ENCODE measurements at regions not wholly inside any gene's neighbourhood (a gene's known extent, or its start where the extent isn't known, plus 50 kb on each side); places are given as distances from the start of the nearest gene placed in this dataset.

GRCh38 chr3:153355559-153355958 is 193.5 kb downstream of the RAP2B start:
- no peaks in the 10 kb centered on the region for H3K79me2 ChIP-seq (ENCODE audit: insufficient read depth, low read depth, low read length)
- no peaks in the 10 kb centered on the region for H3K36me3 ChIP-seq (ENCODE audit: insufficient read depth, low read length)
- no peak overlapping the region for H2AFZ ChIP-seq (ENCODE audit: low read length)
- H3K4me2 ChIP-seq (ENCODE audit: low read length) = no peak overlapping the region
- no peak for TF ChIP-seq CTCF (conservative IDR thresholded peaks at IDR 0.05; ENCODE audit: low read length)
- TF ChIP-seq EZH2phosphoT487 (IDR thresholded peaks at IDR 0.05; ENCODE audit: borderline replicate concordance, low read depth, low read length) = no peak
- H3K4me3 ChIP-seq (ENCODE audit: low read depth, low read length, poor library complexity, severe bottlenecking) = no peak overlapping the region
- H3K9me3 ChIP-seq (ENCODE audit: low read length) = no peaks in the 10 kb centered on the region
- no peaks in the 10 kb centered on the region for H4K20me1 ChIP-seq (ENCODE audit: insufficient read depth, low read length)
- POLR2A ChIA-PET = no interaction called here
- no peak overlapping the region for H3K27ac ChIP-seq (ENCODE audit: low read depth, low read length, poor library complexity, severe bottlenecking)
- H3K9me2 ChIP-seq (ENCODE audit: insufficient read depth, low read length) = no peaks in the 10 kb centered on the region
- no peak for DNase-seq (ENCODE audit: low spot score)
- no TSS peak for BruUV-seq (replicated peaks)
- H3K4me1 ChIP-seq (ENCODE audit: insufficient read depth, low read length, poor library complexity, severe bottlenecking) = no peaks in the 10 kb centered on the region
- CTCF ChIA-PET (ENCODE audit: unreplicated experiment) = interaction anchor here (0.6 kb wide), 1 partner anchor 66 kb away, joined by 3 read pairs; no protein-coding TSS in a partner anchor
- intact Hi-C loops (cut with micrococcal nuclease; ENCODE audit: unreplicated experiment) = no loop called here

DNA sequence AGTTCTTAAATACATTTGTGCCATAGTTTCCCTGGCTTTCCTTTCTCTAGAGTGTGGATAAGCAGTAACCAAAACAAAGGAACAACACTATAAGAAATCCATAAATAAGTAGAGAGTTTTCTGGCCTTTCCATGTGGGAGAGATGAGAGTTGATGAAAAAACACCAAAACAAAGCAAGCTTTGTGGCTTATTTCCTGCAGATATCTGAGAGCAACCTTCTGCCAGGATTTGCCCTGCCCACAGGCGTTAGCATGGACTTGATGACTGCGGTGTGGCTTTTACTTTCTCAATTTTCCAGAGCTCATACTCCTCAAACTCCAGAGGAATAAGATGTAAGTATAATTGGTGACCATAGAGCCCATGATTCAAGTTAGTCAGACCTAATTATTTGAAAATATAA is 194.9 kb downstream of the RAP2B start:
- intact Hi-C loops (cut with micrococcal nuclease; ENCODE audit: unreplicated experiment) = no loop called here
- Histone ChIP-seq H3K4me2 (ENCODE audit: low read length) (no peak overlapping the region), H3K9me2 (ENCODE audit: insufficient read depth, low read length) (no peaks in the 10 kb centered on the region), H3K27ac (ENCODE audit: low read depth, low read length, poor library complexity, severe bottlenecking) (no peak overlapping the region), H3K4me3 (ENCODE audit: low read depth, low read length, poor library complexity, severe bottlenecking) (no peak overlapping the region), H3K4me1 (ENCODE audit: insufficient read depth, low read length, poor library complexity, severe bottlenecking) (no peaks in the 10 kb centered on the region), H3K36me3 (ENCODE audit: insufficient read depth, low read length) (no peaks in the 10 kb centered on the region), H4K20me1 (ENCODE audit: insufficient read depth, low read length) (no peaks in the 10 kb centered on the region), H2AFZ (ENCODE audit: low read length) (no peak overlapping the region), H3K79me2 (ENCODE audit: insufficient read depth, low read depth, low read length) (no peaks in the 10 kb centered on the region), H3K9me3 (ENCODE audit: low read length) (no peaks in the 10 kb centered on the region)
- no peak for TF ChIP-seq EZH2phosphoT487 (IDR thresholded peaks at IDR 0.05; ENCODE audit: borderline replicate concordance, low read depth, low read length)
- TF ChIP-seq CTCF (conservative IDR thresholded peaks at IDR 0.05; ENCODE audit: low read length) = no peak
- DNase-seq (ENCODE audit: low spot score) = no peak
- ChIA-PET CTCF (ENCODE audit: unreplicated experiment) (interaction anchor here (0.6 kb wide), 1 partner anchor 78 kb away, joined by 3 read pairs; no protein-coding TSS in a partner anchor), POLR2A (interaction anchor here (0.6 kb wide), 1 partner anchor 255 kb away, joined by 5 read pairs; no protein-coding TSS in a partner anchor)
- no TSS peak for BruUV-seq (replicated peaks)

DNA sequence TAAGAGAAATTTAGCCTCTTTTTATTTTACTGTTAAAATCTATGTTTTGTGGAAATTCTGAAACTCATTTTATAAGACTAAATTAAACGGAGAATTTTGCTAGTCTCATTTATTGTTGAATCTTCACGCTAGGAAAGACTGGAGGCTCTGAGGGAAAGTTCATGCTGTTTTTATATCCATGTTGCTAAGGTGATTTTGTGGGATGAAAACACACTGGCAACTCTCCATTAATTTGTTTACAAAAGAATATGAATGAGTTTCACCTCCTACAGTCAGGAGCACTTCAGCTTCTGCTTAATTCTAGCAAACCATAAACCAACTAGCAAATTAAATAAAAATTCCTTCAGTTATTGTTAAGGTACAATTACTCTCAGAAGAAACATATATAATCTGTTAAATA is 195.4 kb downstream of the RAP2B start:
- Histone ChIP-seq H3K4me3 (ENCODE audit: low read depth, low read length, poor library complexity, severe bottlenecking) (no peak overlapping the region), H3K36me3 (ENCODE audit: insufficient read depth, low read length) (no peaks in the 10 kb centered on the region), H4K20me1 (ENCODE audit: insufficient read depth, low read length) (no peaks in the 10 kb centered on the region), H3K9me3 (ENCODE audit: low read length) (no peaks in the 10 kb centered on the region), H3K79me2 (ENCODE audit: insufficient read depth, low read depth, low read length) (no peaks in the 10 kb centered on the region), H3K27ac (ENCODE audit: low read depth, low read length, poor library complexity, severe bottlenecking) (no peak overlapping the region), H3K9me2 (ENCODE audit: insufficient read depth, low read length) (no peaks in the 10 kb centered on the region), H3K4me1 (ENCODE audit: insufficient read depth, low read length, poor library complexity, severe bottlenecking) (no peaks in the 10 kb centered on the region), H2AFZ (ENCODE audit: low read length) (no peak overlapping the region), H3K4me2 (ENCODE audit: low read length) (no peak overlapping the region)
- no peak for DNase-seq (ENCODE audit: low spot score)
- no TSS peak for BruUV-seq (replicated peaks)
- TF ChIP-seq EZH2phosphoT487 (IDR thresholded peaks at IDR 0.05; ENCODE audit: borderline replicate concordance, low read depth, low read length) (no peak), CTCF (conservative IDR thresholded peaks at IDR 0.05; ENCODE audit: low read length) (no peak)
- ChIA-PET CTCF (ENCODE audit: unreplicated experiment) (no interaction called here), POLR2A (no interaction called here)
- intact Hi-C loops (cut with micrococcal nuclease; ENCODE audit: unreplicated experiment) = no loop called here
